Suprapubic skin (tissue), 3 donors: ENCODE measurements at regions not wholly inside any gene's neighbourhood (a gene's known extent, or its start where the extent isn't known, plus 50 kb on each side); places are given as distances from the start of the nearest gene placed in this dataset.

Source experiments
- CTCF ChIP-seq, 2 donors: fragments of 200-600 bp in 1 of 2; fragments of 450-650 bp in 1 of 2; sonication (generic) in 1 of 2; IDR thresholded peaks; one replicate each; pipeline ENCODE4 v1.5.1; 2016 to 2019; ENCODE audit warnings: antibody characterized with exemption in 2 of 2, mild to moderate bottlenecking in 1 of 2, moderate library complexity in 1 of 2
- POLR2AphosphoS5 ChIP-seq, 3 donors: sonication (generic); formaldehyde crosslinking; IDR thresholded peaks; one replicate each; pipeline ENCODE4 v1.6.1; 2017; ENCODE audit warnings: antibody characterized with exemption in 3 of 3

DNA sequence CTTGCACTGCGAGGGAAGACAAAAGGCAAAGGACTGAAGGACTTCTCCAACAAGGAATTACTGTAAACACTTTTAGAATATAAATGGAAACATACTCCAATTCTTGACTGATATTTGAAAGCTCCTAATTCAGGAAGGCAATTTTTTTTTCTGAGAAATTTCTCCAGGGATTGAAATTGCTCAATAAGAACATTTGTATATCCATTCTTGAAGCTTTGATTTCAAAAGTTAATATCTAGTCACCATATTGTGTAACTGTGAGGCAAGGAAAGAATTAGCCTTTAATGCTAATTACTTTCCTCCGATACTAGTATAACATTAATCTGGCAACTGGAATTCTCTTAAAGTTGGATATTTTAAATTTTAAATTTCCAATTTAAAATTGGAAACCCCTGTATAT is 188.4 kb upstream of the COL1A2 start:
- TF ChIP-seq POLR2AphosphoS5 (IDR thresholded peaks at IDR 0.05) = no peak
- no peak for TF ChIP-seq CTCF (IDR thresholded peaks at IDR 0.05)
